ENCODE measurements at regions not wholly inside any gene's neighbourhood (a gene's known extent, or its start where the extent isn't known, plus 50 kb on each side); places are given as distances from the start of the nearest gene placed in this dataset.

DNA sequence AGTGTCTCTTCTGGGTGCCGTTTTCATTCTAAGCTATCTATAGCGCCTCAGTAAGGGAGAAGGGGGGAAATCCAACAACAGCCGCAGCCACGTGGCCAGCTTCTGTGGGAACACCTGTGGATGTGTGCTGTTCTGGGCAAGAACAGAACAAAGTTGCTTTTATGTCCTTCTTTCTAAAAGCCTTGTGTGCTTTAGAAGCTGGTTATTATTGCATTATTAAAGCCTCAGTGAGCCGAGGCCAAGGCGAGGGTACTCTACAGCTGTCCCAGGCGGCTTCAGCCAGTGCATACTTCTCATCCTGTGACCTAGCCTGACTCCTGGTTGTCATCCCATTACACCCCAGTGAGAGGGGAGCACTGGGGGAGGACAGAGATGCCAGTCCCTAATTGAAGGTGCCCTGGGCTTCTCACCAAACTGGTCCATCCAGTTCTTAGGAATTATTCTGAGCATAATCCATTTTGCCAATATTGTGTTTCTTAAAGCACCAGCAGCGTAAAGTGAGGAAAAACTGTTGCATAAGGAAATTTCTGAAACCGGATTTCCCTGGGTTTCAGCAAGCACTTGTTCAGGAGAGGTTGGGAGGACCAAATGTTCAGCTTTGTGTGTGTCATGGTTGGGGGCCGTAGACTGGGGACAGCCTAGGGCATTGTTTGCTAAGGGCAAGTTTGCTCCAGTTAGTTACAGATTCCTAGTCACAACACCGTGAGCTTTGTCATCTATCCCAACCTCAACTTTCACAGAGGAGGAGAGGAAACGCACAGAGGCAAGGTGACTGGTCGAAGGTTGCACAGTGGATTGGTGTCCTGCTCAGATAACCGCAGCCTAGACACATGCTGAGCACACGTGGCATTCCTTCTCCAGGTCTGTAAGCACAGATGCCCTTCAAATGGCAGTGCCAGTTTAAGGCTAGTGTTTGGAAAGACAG, 61.0 kb upstream of the ATP1A1 start:
- TF ChIP-seq GATA3 (IDR thresholded peaks at IDR 0.05; ENCODE audit: low read depth, low read length) (no peak), GATA2 (IDR thresholded peaks at IDR 0.05; ENCODE audit: low read depth, low read length) (no peak)

DNA sequence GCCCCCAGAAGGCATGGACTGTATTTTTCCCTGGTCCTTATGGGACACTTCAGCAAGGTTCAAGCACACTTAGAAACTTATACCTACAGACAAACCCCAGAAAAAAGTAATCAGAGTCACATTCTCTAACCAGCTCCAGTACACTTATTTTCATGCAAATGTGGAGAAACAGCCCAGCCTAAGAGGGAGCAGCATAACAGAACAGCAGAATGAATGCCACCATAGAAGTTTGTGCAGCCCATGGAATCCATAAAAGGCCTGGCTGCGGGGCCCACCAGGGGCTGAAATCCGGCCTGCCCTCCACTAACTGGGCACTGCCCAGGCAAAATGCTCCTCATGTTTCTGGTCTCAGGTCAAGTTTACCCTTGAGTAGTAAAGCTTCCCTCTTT, 60.4 kb upstream of the ATP1A1 start:
- TF ChIP-seq GATA2 (IDR thresholded peaks at IDR 0.05; ENCODE audit: low read depth, low read length): no peak
- TF ChIP-seq GATA3 (IDR thresholded peaks at IDR 0.05; ENCODE audit: low read depth, low read length): no peak

DNA sequence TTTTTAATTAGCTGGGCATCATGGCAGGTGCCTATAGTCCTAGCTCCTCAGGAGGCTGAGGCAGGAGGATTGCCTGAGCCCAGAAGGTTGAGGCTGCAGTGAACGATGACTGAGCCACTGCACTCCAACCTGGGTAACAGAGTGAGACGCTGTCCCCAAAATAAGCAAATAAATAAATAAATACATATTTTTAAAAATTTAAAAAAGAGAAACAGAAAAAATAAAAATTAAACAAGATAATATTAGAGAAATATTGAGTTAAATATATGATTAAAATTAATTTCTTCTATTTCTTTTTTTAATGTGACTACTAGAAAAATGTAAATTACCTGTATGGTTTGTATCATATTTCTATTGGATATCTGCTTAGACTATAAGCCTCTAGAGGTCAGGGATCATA, 59.3 kb upstream of the ATP1A1 start:
- no peak for TF ChIP-seq GATA2 (IDR thresholded peaks at IDR 0.05; ENCODE audit: low read depth, low read length)
- no peak for TF ChIP-seq GATA3 (IDR thresholded peaks at IDR 0.05; ENCODE audit: low read depth, low read length)

DNA sequence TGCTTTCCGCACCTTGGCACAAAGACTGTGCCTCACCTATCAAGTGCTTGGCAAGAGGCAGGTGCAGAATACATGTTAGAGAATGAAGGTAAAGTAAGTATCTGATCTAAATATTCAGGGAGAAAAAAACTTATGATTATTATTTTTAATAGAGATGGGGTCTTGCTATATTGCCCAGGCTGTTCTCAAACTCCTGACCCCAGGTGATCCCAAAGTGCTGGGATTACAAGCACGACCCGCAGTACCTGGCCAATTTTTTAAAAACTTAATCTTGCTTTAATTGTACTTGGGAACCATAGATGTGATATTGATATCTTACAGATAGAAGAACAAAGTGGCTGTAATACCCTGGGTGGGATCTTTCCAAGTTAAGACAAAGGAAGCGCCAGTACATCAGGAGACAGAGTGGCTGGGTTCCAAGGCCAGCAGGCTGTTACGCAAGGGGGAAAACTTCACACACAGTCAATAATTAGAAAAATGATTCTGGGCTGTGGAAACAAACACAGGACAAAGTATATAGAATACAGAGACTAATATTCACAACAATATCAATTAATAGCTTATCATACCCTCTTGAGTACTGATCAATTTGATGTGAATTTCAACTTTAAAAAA, 58.6 kb upstream of the ATP1A1 start:
- TF ChIP-seq GATA2 (IDR thresholded peaks at IDR 0.05; ENCODE audit: low read depth, low read length): no peak
- TF ChIP-seq GATA3 (IDR thresholded peaks at IDR 0.05; ENCODE audit: low read depth, low read length): no peak

DNA sequence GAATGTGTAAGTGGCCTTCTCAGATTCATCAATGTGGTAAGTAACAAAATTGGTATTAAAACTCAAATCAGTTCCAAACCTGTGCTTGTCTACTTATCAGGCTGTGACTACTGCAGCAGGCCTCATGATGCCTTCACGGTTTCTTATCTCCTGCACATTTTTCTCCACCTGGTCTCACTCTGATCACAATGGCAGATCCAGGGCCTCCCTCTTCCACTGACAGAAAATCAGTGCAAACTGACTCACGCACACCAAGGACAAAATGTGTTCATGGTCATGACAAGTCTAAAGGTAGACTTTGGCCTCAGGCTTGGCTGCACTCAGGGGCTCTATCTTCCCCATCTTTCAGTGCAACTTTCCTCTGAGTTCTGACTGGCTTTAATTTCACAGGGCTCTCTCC, 56.7 kb upstream of the ATP1A1 start:
- no peak for TF ChIP-seq GATA2 (IDR thresholded peaks at IDR 0.05; ENCODE audit: low read depth, low read length)
- no peak for TF ChIP-seq GATA3 (IDR thresholded peaks at IDR 0.05; ENCODE audit: low read depth, low read length)

DNA sequence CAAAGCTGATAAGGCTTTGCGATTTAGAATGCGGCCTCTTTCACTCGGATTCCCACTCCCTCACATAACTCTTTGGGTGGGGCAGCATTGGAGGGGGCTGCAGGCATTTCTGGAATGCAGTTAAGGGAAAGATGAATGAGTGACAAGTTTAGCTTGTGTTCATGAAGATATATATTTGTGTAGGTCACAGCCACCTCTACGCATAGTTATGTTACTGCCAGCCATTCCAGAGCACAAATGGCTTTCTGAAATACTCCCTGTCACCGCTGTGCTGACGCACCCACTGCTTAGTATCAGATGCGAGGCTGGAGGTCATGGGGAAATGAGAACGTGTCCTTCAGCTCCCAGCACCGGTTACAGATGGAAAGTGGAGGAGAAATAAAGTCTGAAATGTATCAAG, 54.1 kb upstream of the ATP1A1 start:
- TF ChIP-seq GATA3 (IDR thresholded peaks at IDR 0.05; ENCODE audit: low read depth, low read length) (no peak), GATA2 (IDR thresholded peaks at IDR 0.05; ENCODE audit: low read depth, low read length) (no peak)

DNA sequence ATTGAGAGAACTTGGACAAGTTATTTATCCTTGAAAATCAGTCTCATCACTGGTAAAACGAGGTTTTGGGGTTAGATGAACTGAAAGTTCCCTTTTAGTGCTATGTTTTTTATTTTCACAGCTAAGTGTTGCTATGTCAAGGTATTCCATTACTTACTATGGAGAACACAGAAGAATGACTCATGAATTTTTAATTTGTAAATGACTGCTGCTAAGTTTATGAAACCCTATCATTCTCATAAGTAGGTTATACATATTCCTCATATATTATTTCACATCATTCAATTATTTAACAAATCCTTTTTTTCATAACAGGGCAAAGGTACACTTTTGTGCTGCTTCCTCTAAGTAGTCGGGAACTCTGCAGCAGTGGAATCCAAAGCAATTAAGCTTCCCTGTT, 52.2 kb upstream of the ATP1A1 start:
- TF ChIP-seq GATA2 (IDR thresholded peaks at IDR 0.05; ENCODE audit: low read depth, low read length): no peak

DNA sequence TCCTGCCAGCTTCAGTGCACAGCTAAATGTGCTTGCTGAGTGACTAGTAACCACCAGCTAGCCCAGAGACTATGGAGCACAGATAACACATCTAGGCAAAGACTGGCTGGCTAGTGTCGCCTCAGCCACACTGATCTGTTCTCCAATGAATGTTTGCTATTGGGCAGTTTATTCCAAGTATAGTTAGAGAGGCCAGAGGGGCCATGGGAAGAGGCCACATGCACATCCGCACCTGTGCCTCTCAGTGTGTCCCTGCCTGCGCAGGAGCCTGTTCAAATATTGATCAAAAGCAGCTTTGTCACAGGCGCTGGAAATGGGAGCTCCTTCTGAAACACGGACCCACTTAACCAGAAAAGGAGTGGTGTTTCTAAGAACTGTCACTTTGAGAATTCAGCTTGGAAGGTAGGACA, 51.3 kb upstream of the ATP1A1 start:
- TF ChIP-seq GATA3 (IDR thresholded peaks at IDR 0.05; ENCODE audit: low read depth, low read length) (no peak), GATA2 (IDR thresholded peaks at IDR 0.05; ENCODE audit: low read depth, low read length) (no peak)

DNA sequence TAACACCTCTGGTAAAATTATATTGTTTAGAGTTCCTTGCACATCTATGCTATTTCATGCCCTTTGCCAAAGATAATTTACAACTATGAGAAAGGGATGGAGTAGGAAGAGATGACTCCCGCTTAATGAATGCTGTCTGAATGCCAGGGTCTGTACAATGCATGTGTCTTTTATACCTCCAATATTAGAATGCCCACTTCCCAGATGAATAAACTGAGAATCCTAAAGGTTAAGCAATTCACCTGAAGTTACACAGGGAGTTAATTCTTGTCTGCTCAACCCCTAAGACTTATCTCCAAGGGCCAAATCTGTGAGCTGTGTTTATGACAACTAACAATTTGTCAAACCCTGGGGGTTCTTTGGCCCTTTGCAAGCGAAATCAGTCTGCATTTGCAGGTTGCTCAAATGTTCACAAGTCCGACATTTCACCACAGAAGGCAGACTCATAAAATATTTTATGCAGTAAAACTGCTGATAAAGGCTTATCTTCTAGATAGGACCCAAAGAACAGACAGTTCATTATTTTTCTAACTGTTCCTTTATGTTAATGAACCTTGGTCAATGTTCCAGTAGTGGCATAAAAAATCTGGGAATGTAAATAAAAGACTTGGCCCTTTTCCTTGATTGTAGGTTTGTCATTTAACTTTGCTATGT, 50.2 kb upstream of the ATP1A1 start:
- TF ChIP-seq GATA3 (IDR thresholded peaks at IDR 0.05; ENCODE audit: low read depth, low read length) (no peak), GATA2 (IDR thresholded peaks at IDR 0.05; ENCODE audit: low read depth, low read length) (no peak)
